ENCODE measurements at regions not wholly inside any gene's neighbourhood (a gene's known extent, or its start where the extent isn't known, plus 50 kb on each side); places are given as distances from the start of the nearest gene placed in this dataset.

GRCh38 chr2:80896576-80896975 is 592.0 kb upstream of the LRRTM1 start:
- DNase-seq (ENCODE audit: low spot score): no peak
- no peak for TF ChIP-seq CTCF (IDR thresholded peaks at IDR 0.05; ENCODE audit: extremely low read depth, insufficient read depth, missing control alignments)
- in situ Hi-C loops (cut with MboI; ENCODE audit: low pct_unique_long_range_greater_than_20kb, low sequenced_read_pairs, unreplicated experiment): no loop called here

GRCh38 chr2:80894486-80894885 is 589.9 kb upstream of the LRRTM1 start:
- in situ Hi-C loops (cut with MboI; ENCODE audit: low pct_unique_long_range_greater_than_20kb, low sequenced_read_pairs, unreplicated experiment): no loop called here
- no peak for DNase-seq (ENCODE audit: low spot score)
- TF ChIP-seq CTCF (IDR thresholded peaks at IDR 0.05; ENCODE audit: extremely low read depth, insufficient read depth, missing control alignments): no peak

GRCh38 chr2:80893711-80894110 is 589.2 kb upstream of the LRRTM1 start:
- in situ Hi-C loops (cut with MboI; ENCODE audit: low pct_unique_long_range_greater_than_20kb, low sequenced_read_pairs, unreplicated experiment): no loop called here
- TF ChIP-seq CTCF (IDR thresholded peaks at IDR 0.05; ENCODE audit: extremely low read depth, insufficient read depth, missing control alignments): no peak
- DNase-seq (ENCODE audit: low spot score): no peak

- TF ChIP-seq CTCF (IDR thresholded peaks at IDR 0.05; ENCODE audit: extremely low read depth, insufficient read depth, missing control alignments): no peak
- no peak for DNase-seq (ENCODE audit: low spot score)
- in situ Hi-C loops (cut with MboI; ENCODE audit: low pct_unique_long_range_greater_than_20kb, low sequenced_read_pairs, unreplicated experiment): no loop called here
Measured at GRCh38 chr2:80889009-80889408, 584.5 kb upstream of the LRRTM1 start.

GRCh38 chr2:80887841-80888378 is 583.4 kb upstream of the LRRTM1 start:
- no peak for DNase-seq (ENCODE audit: low spot score)
- TF ChIP-seq CTCF (IDR thresholded peaks at IDR 0.05; ENCODE audit: extremely low read depth, insufficient read depth, missing control alignments): no peak
- in situ Hi-C loops (cut with MboI; ENCODE audit: low pct_unique_long_range_greater_than_20kb, low sequenced_read_pairs, unreplicated experiment): no loop called here

GRCh38 chr2:80874374-80874773 is 569.8 kb upstream of the LRRTM1 start:
- in situ Hi-C loops (cut with MboI; ENCODE audit: low pct_unique_long_range_greater_than_20kb, low sequenced_read_pairs, unreplicated experiment): no loop called here
- DNase-seq (ENCODE audit: low spot score): no peak
- no peak for TF ChIP-seq CTCF (IDR thresholded peaks at IDR 0.05; ENCODE audit: extremely low read depth, insufficient read depth, missing control alignments)

All from GM13977 (cell line).